Epithelial cell of proximal tubule (primary cell): ENCODE measurements at regions not wholly inside any gene's neighbourhood (a gene's known extent, or its start where the extent isn't known, plus 50 kb on each side); places are given as distances from the start of the nearest gene placed in this dataset.

Experiments
- DNase-seq: peaks from one replicate; pipeline ENCODE4 v3.0.0-alpha.2; 2011; ENCODE audit warnings: low read depth
- H3K4me3 ChIP-seq: 2 replicates; pipeline ENCODE4 v1.5.1; 2011; ENCODE audit warnings: low read depth, mild to moderate bottlenecking, low read length
- TF ChIP-seq, protein P1 (sequence below): conservative IDR thresholded peaks from 2 replicates; pipeline ENCODE4 v1.5.1; 2012; ENCODE audit warnings: low read depth, mild to moderate bottlenecking, low read length

DNA sequence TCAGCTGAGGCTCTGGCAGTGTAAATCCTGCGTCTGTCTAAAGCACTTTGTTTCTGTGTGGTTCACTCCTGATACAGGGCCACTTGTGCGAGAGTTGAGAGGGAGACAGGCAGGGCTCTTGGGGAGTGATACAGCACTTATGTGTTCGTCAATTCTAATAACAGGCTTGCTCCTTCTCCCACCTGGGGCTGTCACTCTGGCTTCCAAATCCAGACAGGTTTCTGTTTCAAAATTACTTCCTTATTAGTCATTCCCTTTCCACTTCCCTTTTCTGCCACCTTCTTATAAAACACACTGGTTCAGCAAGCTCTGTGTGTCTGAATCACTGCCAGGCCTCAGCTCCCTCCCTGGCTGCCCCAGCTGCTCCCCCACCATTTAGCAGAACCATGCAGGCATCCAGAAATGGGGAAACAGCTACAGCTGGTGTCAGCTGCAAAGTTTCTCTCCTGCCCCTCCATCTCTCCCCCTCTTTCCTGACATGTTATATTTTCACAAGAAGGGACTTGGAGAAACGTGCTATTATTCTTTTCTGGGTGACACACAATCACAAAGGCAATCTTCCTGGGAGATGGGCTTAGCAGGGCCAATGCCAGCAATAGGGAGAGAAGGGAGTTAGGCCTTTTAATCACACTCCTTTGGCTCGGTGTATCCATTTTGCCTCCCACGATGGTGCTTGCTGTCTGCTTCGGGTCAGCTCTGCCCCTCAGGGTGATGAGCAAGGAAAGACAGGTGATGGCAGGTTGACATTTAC, 58.4 kb upstream of the ZNRF2 start:
- TF ChIP-seq, protein P1, sequence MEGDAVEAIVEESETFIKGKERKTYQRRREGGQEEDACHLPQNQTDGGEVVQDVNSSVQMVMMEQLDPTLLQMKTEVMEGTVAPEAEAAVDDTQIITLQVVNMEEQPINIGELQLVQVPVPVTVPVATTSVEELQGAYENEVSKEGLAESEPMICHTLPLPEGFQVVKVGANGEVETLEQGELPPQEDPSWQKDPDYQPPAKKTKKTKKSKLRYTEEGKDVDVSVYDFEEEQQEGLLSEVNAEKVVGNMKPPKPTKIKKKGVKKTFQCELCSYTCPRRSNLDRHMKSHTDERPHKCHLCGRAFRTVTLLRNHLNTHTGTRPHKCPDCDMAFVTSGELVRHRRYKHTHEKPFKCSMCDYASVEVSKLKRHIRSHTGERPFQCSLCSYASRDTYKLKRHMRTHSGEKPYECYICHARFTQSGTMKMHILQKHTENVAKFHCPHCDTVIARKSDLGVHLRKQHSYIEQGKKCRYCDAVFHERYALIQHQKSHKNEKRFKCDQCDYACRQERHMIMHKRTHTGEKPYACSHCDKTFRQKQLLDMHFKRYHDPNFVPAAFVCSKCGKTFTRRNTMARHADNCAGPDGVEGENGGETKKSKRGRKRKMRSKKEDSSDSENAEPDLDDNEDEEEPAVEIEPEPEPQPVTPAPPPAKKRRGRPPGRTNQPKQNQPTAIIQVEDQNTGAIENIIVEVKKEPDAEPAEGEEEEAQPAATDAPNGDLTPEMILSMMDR = no peak
- peak; percentile 56 for DNase-seq
- no peak overlapping the region for H3K4me3 ChIP-seq

DNA sequence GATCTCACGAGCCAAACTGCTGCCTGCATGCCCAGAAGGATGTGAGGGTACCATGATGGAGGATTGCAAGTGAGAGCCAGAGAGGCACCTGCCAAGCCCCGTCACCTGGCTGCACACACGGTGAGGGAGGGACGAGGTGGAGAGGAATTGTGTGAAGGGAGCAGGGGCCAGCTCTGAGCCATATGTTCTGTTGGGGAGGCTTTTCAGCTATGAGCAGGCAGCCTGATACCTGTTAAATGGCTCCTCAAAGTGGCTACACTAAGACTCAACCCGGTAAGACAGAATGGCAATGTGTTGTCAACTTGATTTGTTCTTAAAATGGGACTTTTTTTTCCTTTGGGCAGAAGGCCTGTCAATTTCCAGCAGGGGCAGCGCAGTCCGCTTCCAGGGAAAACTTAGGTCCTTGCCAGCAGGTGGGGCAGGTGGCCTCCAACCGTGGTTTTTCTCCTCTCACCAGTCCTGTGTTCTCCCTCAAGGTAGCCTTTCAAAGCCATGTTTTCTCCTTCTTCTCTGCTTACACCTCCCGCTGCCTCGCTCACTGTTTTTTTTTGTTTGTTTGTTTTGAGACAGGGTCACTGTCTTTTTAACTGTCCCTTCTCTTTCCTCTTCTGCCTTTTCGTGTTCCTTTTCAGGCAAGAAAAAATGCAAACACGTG, 57.7 kb upstream of the ZNRF2 start:
- no peak overlapping the region for H3K4me3 ChIP-seq
- DNase-seq = no peak
- TF ChIP-seq, protein P1 = peak; percentile 79

DNA sequence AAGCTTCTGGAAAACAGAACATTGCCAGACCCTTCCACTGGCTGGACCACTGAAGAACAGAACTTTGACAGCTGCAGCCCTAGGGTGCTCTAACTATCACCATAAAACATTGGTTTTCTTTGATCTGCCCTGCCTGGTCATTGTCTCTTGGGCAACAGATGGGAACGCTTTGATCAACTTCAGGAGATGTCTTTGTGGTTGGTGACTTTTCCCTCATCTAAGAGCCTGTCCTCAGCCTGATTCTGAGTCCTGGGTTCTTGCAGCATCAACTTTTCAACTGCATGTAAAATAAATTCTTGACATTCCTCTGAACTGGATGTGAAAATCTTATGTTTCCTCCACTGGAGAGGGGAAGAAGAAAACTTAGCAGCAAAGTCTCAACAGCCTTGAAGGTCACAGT, 53.1 kb upstream of the ZNRF2 start:
- H3K4me3 ChIP-seq = no peak overlapping the region
- TF ChIP-seq, protein P1 = no peak
- DNase-seq = no peak

DNA sequence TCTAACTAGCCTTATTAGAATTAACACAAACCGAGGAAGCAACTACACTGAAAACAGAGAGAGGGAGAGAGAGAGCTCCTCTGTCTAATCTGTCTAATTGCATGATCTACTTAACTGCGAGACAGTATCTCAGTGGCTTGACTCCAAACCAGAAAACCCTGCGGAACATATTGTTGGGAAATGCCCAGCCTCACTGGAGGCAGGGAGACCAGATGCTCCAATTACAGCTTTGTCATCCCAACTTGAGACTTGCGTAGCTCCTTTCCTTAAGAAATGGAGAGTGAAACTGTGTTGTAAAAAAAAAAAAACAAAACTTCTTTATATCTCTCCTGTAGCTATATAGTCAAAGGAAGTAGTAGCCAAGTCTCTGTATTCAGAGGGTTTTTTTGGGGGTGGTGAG, 52.0 kb upstream of the ZNRF2 start:
- DNase-seq = no peak
- no peak overlapping the region for H3K4me3 ChIP-seq
- TF ChIP-seq, protein P1 = no peak
